B cell (primary cell): ENCODE measurements at regions not wholly inside any gene's neighbourhood (a gene's known extent, or its start where the extent isn't known, plus 50 kb on each side); places are given as distances from the start of the nearest gene placed in this dataset.

Experiments
- ATAC-seq: fragments of 200-7000 bp; cut with Tn5 transposase; one replicate; pipeline ENCODE4 v1.10.0; 2021; ENCODE audit warnings: low read depth, mild to moderate bottlenecking, moderate number of reproducible peaks, moderate library complexity
- CTCF ChIA-PET: fragments of 350-600 bp; sonication (Branson Sonifier 250); formaldehyde crosslinking; loops from one replicate; lab custom pipeline; 2021; ENCODE audit warnings: antibody characterized with exemption, inconsistent platforms; lab: Charles Lee
- POLR2A ChIA-PET: fragments of 350-600 bp; sonication (Branson Sonifier 250); formaldehyde crosslinking; loops from one replicate; lab custom pipeline; 2021; ENCODE audit warnings: antibody characterized with exemption; lab: Charles Lee
- DNase-seq: peaks from one replicate; pipeline ENCODE4 v3.0.0; 2013
- H2AFZ ChIP-seq: 2 replicates; pipeline ENCODE4 v1.6.1; 2012; ENCODE audit warnings: mild to moderate bottlenecking, low read depth, low read length; ENCODE audit not compliant: insufficient read depth, poor library complexity, severe bottlenecking
- H3K27ac ChIP-seq, 2 donors: 1 replicate in 1 of 2; 2 replicates in 1 of 2; pipeline ENCODE4 v1.5.1; 2012 to 2013; ENCODE audit warnings: low read length in 2 of 2, mild to moderate bottlenecking in 2 of 2, moderate library complexity in 1 of 2
- H3K27me3 ChIP-seq, 4 experiments: fragments of 200-600 bp in 1 of 4; sonication (generic) in 1 of 4; replicated peaks in 1 of 4; 1 replicate in 2 of 4; 2 replicates in 2 of 4; pipeline versions ENCODE4 v1.6.1 to v1.7.0; 2013 to 2016; ENCODE audit warnings: low read length in 3 of 4, mild to moderate bottlenecking in 2 of 4, mixed read lengths in 1 of 4, moderate library complexity in 1 of 4; ENCODE audit not compliant: insufficient read depth in 4 of 4, control insufficient read depth in 3 of 4; ENCODE audit errors: control extremely low read depth in 1 of 4
- H3K36me3 ChIP-seq, 2 experiments: replicated peaks in 1 of 2; 1 replicate in 1 of 2; 2 replicates in 1 of 2; pipeline versions ENCODE4 v1.6.1 to v1.7.1; 2013; ENCODE audit warnings: low read length in 1 of 2; ENCODE audit not compliant: insufficient read depth in 2 of 2, control insufficient read depth in 1 of 2; ENCODE audit errors: control extremely low read depth in 1 of 2, extremely low read depth in 1 of 2
- H3K4me1 ChIP-seq, 2 donors: fragments of 200-600 bp in 1 of 2; sonication (generic) in 1 of 2; 1 replicate in 1 of 2; 2 replicates in 1 of 2; pipeline versions ENCODE4 v1.5.1 to v1.6.1; 2013 to 2017; ENCODE audit warnings: low read length in 2 of 2; ENCODE audit not compliant: control insufficient read depth in 2 of 2, insufficient read depth in 2 of 2
- H3K4me2 ChIP-seq: replicated peaks from 2 replicates; pipeline ENCODE3; 2012; ENCODE audit warnings: mild to moderate bottlenecking, low read depth, low read length; ENCODE audit not compliant: poor library complexity, severe bottlenecking
- H3K4me3 ChIP-seq, 5 experiments: fragments of 200-600 bp in 1 of 5; sonication (generic) in 1 of 5; 1 replicate in 3 of 5; 2 replicates in 2 of 5; pipeline versions ENCODE4 v1.5.1 to v1.7.0; 2011 to 2016; ENCODE audit warnings: low read length in 4 of 5, mild to moderate bottlenecking in 4 of 5, low read depth in 2 of 5, control low read depth in 1 of 5, moderate library complexity in 1 of 5; ENCODE audit not compliant: insufficient read depth in 1 of 5; ENCODE audit errors: control extremely low read depth in 1 of 5, extremely low read depth in 1 of 5
- H3K79me2 ChIP-seq: fragments of 200-600 bp; sonication (generic); one replicate; pipeline ENCODE4 v1.6.0; 2016; ENCODE audit warnings: low read length; ENCODE audit not compliant: control insufficient read depth, insufficient read depth
- H3K9ac ChIP-seq: fragments of 200-600 bp; sonication (generic); 2 replicates; pipeline ENCODE4 v1.6.1; 2017; ENCODE audit warnings: mild to moderate bottlenecking, low read length, moderate library complexity
- H3K9me3 ChIP-seq, 3 donors: one replicate each; pipeline versions ENCODE4 v1.6.1 to v1.7.1; 2013; ENCODE audit warnings: low read length in 2 of 3; ENCODE audit not compliant: control insufficient read depth in 2 of 3, insufficient read depth in 1 of 3; ENCODE audit errors: control extremely low read depth in 1 of 3
- H4K20me1 ChIP-seq: 2 replicates; pipeline ENCODE4 v1.6.0; 2012; ENCODE audit warnings: mild to moderate bottlenecking, low read length; ENCODE audit not compliant: insufficient read depth, control insufficient read depth, poor library complexity, severe bottlenecking
- H3K27ac Mint-ChIP-seq: one replicate; pipeline ENCODE4 v1.8.0; 2021; ENCODE audit warnings: mixed read lengths
- H3K27me3 Mint-ChIP-seq: one replicate; pipeline ENCODE4 v1.8.0; 2021; ENCODE audit warnings: mixed read lengths
- H3K4me1 Mint-ChIP-seq: one replicate; pipeline ENCODE4 v1.8.0; 2021; ENCODE audit warnings: mixed read lengths
- H3K4me3 Mint-ChIP-seq: one replicate; pipeline ENCODE4 v1.8.0; 2021; ENCODE audit warnings: mixed read lengths
- H3K9me3 Mint-ChIP-seq: one replicate; pipeline ENCODE4 v1.8.0; 2022; ENCODE audit warnings: mixed read lengths; ENCODE audit not compliant: insufficient read depth
- CTCF ChIP-seq: fragments of 200-600 bp; IDR thresholded peaks from one replicate; pipeline ENCODE4 v1.8.0; 2022; ENCODE audit warnings: antibody characterized with exemption, mild to moderate bottlenecking
- EZH2 ChIP-seq: IDR thresholded peaks from 2 replicates; pipeline ENCODE4 v1.6.1; 2012; ENCODE audit warnings: borderline replicate concordance, low read depth, mild to moderate bottlenecking, moderate library complexity, low read length; ENCODE audit not compliant: insufficient read depth, poor library complexity, severe bottlenecking
- WGBS: methylation state at CpG from one replicate; pipeline ENCODE4 v1.1.5; 2013; ENCODE audit warnings: missing lambda C conversion rate; ENCODE audit not compliant: insufficient coverage; 5-methylcytosine and 5-hydroxymethylcytosine counted together
- intact Hi-C: fragments of 100-400 bp; cut with micrococcal nuclease; formaldehyde crosslinking; loops from one replicate; pipeline ENCODE4 v1.10.0; 2022

GRCh38 chr10:131464789-131465188, 153.3 kb upstream of the TCERG1L start:
- Mint-ChIP-seq H3K27me3 (no peaks in the 10 kb centered on the region), H3K9me3 (no peaks in the 10 kb centered on the region), H3K27ac (no peak overlapping the region), H3K4me3 (no peak overlapping the region), H3K4me1 (no peaks in the 10 kb centered on the region)
- H3K4me3 ChIP-seq: no peak overlapping the region
- no peaks in the 10 kb centered on the region for H3K79me2 ChIP-seq
- no peaks in the 10 kb centered on the region for H4K20me1 ChIP-seq
- TF ChIP-seq CTCF (no peak), EZH2 (no peak)
- no peaks in the 10 kb centered on the region for H3K27me3 ChIP-seq
- H3K4me2 ChIP-seq: no peak overlapping the region
- CTCF ChIA-PET: no interaction called here
- POLR2A ChIA-PET: no interaction called here
- no peak overlapping the region for H3K27ac ChIP-seq
- intact Hi-C loops: no loop called here
- H3K9me3 ChIP-seq: no peaks in the 10 kb centered on the region
- no peaks in the 10 kb centered on the region for H3K36me3 ChIP-seq
- H2AFZ ChIP-seq: no peak overlapping the region
- no peaks in the 10 kb centered on the region for H3K4me1 ChIP-seq
- no peak overlapping the region for H3K9ac ChIP-seq
- 74% methylated on average over 2 of the region's 5 CpGs for WGBS
- DNase-seq: no peak
- ATAC-seq: no peak

- ChIA-PET CTCF (no interaction called here), POLR2A (no interaction called here)
- Mint-ChIP-seq H3K9me3 (no peaks in the 10 kb centered on the region), H3K27ac (no peak overlapping the region), H3K4me1 (no peaks in the 10 kb centered on the region), H3K27me3 (peaks cover 5% of the 10 kb centered on the region), H3K4me3 (no peak overlapping the region)
- Histone ChIP-seq H3K79me2 (no peaks in the 10 kb centered on the region), H2AFZ (no peak overlapping the region), H3K27me3 (no peaks in the 10 kb centered on the region), H3K9me3 (no peaks in the 10 kb centered on the region), H3K4me2 (no peak overlapping the region), H3K4me1 (no peaks in the 10 kb centered on the region), H3K27ac (no peak overlapping the region), H3K36me3 (no peaks in the 10 kb centered on the region), H4K20me1 (no peaks in the 10 kb centered on the region), H3K4me3 (no peak overlapping the region), H3K9ac (no peak overlapping the region)
- no peak for TF ChIP-seq CTCF
- no peak for TF ChIP-seq EZH2
- ATAC-seq: no peak
- no CpG with 5 or more reads among the region's 2 CpGs for WGBS
- no peak for DNase-seq
- intact Hi-C loops: no loop called here
These were observed 158.0 kb upstream of the TCERG1L start for GRCh38 chr10:131469551-131469950.
